ENCODE measurements at regions not wholly inside any gene's neighbourhood (a gene's known extent, or its start where the extent isn't known, plus 50 kb on each side); places are given as distances from the start of the nearest gene placed in this dataset.

DNA sequence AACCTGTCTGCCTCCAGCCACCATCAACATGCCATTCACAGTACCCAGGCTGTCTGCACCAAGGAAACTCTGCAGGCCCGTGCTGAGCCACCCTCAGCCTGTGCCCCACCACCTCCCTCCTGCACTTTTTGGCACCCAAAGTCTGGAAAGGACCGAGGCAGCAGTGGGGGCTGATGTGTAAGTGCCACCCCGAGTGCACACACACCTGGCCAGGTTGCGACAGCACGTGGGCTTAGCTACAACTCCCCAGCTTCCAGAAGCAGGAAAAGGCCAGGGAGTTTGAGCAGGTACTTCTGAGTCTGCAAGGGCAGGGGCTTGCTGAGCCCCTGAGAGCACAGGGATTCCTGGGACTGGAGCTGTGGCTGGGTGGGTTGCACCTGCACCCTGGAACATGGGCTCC, 303.3 kb upstream of the OPRM1 start:
- Histone ChIP-seq H3F3A (ENCODE audit: insufficient read depth, low read length, poor library complexity, severe bottlenecking) (no peaks in the 10 kb centered on the region), H3K79me2 (replicated peaks; ENCODE audit: insufficient read depth, low read length) (no peaks in the 10 kb centered on the region), H3K9me2 (ENCODE audit: insufficient read depth, low read length) (no peaks in the 10 kb centered on the region), H3K9ac (ENCODE audit: low read length) (no peak overlapping the region), H3K9me3 (ENCODE audit: low read length) (no peaks in the 10 kb centered on the region), H3K27me3 (ENCODE audit: insufficient read depth, low read depth, low read length) (no peaks in the 10 kb centered on the region), H3K36me3 (ENCODE audit: insufficient read depth, low read length) (no peaks in the 10 kb centered on the region), H3K4me3 (ENCODE audit: low read length) (no peak overlapping the region), H3K4me2 (ENCODE audit: low read length) (no peak overlapping the region), H4K20me1 (ENCODE audit: insufficient read depth) (no peaks in the 10 kb centered on the region), H2AFZ (ENCODE audit: low read depth, low read length) (no peak overlapping the region), H3K27ac (ENCODE audit: low read length) (no peak overlapping the region)
- TF ChIP-seq RAD21 (conservative IDR thresholded peaks at IDR 0.05) (no peak), SMC3 (conservative IDR thresholded peaks at IDR 0.05; ENCODE audit: poor library complexity) (no peak), MXI1 (conservative IDR thresholded peaks at IDR 0.05; ENCODE audit: poor library complexity, severe bottlenecking) (no peak), EZH2 (IDR thresholded peaks at IDR 0.05; ENCODE audit: borderline replicate concordance, insufficient read depth, low read length, poor library complexity, severe bottlenecking) (no peak), POLR2AphosphoS5 (IDR thresholded peaks at IDR 0.05) (no peak), EP300 (conservative IDR thresholded peaks at IDR 0.05; ENCODE audit: poor library complexity, severe bottlenecking) (no peak), TAF1 (IDR thresholded peaks at IDR 0.05; ENCODE audit: low read depth) (no peak)
- TF ChIP-seq, protein P1, sequence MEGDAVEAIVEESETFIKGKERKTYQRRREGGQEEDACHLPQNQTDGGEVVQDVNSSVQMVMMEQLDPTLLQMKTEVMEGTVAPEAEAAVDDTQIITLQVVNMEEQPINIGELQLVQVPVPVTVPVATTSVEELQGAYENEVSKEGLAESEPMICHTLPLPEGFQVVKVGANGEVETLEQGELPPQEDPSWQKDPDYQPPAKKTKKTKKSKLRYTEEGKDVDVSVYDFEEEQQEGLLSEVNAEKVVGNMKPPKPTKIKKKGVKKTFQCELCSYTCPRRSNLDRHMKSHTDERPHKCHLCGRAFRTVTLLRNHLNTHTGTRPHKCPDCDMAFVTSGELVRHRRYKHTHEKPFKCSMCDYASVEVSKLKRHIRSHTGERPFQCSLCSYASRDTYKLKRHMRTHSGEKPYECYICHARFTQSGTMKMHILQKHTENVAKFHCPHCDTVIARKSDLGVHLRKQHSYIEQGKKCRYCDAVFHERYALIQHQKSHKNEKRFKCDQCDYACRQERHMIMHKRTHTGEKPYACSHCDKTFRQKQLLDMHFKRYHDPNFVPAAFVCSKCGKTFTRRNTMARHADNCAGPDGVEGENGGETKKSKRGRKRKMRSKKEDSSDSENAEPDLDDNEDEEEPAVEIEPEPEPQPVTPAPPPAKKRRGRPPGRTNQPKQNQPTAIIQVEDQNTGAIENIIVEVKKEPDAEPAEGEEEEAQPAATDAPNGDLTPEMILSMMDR (IDR thresholded peaks at IDR 0.05; ENCODE audit: poor library complexity, severe bottlenecking): no peak
- TF ChIP-seq, protein P2, sequence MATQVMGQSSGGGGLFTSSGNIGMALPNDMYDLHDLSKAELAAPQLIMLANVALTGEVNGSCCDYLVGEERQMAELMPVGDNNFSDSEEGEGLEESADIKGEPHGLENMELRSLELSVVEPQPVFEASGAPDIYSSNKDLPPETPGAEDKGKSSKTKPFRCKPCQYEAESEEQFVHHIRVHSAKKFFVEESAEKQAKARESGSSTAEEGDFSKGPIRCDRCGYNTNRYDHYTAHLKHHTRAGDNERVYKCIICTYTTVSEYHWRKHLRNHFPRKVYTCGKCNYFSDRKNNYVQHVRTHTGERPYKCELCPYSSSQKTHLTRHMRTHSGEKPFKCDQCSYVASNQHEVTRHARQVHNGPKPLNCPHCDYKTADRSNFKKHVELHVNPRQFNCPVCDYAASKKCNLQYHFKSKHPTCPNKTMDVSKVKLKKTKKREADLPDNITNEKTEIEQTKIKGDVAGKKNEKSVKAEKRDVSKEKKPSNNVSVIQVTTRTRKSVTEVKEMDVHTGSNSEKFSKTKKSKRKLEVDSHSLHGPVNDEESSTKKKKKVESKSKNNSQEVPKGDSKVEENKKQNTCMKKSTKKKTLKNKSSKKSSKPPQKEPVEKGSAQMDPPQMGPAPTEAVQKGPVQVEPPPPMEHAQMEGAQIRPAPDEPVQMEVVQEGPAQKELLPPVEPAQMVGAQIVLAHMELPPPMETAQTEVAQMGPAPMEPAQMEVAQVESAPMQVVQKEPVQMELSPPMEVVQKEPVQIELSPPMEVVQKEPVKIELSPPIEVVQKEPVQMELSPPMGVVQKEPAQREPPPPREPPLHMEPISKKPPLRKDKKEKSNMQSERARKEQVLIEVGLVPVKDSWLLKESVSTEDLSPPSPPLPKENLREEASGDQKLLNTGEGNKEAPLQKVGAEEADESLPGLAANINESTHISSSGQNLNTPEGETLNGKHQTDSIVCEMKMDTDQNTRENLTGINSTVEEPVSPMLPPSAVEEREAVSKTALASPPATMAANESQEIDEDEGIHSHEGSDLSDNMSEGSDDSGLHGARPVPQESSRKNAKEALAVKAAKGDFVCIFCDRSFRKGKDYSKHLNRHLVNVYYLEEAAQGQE (IDR thresholded peaks at IDR 0.05; ENCODE audit: borderline replicate concordance): no peak

DNA sequence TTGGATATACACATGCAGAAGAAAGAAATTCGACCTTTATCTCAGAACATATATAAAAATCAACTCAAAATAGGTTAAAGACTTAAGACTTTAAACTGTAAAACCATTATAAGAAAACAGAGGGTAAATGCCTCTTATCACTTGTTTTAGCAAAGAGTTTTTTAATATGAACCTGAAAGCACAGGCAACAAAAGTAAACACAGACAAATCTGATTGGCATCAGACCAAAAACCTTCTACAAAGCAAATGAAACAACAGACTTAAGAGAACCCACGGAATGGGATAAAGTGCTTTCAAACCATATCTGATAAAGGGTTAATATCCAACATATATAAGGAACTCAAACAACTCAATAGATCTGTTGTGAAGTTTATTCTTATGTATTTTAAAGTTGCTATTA, 309.9 kb upstream of the OPRM1 start:
- Histone ChIP-seq H3K79me2 (replicated peaks; ENCODE audit: insufficient read depth, low read length) (no peaks in the 10 kb centered on the region), H4K20me1 (ENCODE audit: insufficient read depth) (no peaks in the 10 kb centered on the region), H3K9ac (ENCODE audit: low read length) (no peak overlapping the region), H3K9me2 (ENCODE audit: insufficient read depth, low read length) (no peaks in the 10 kb centered on the region), H3F3A (ENCODE audit: insufficient read depth, low read length, poor library complexity, severe bottlenecking) (no peaks in the 10 kb centered on the region), H3K27ac (ENCODE audit: low read length) (no peak overlapping the region), H3K9me3 (ENCODE audit: low read length) (no peaks in the 10 kb centered on the region), H3K4me3 (ENCODE audit: low read length) (no peak overlapping the region), H3K27me3 (ENCODE audit: insufficient read depth, low read depth, low read length) (no peaks in the 10 kb centered on the region), H2AFZ (ENCODE audit: low read depth, low read length) (no peak overlapping the region), H3K4me2 (ENCODE audit: low read length) (no peak overlapping the region), H3K36me3 (ENCODE audit: insufficient read depth, low read length) (no peaks in the 10 kb centered on the region)
- TF ChIP-seq EP300 (conservative IDR thresholded peaks at IDR 0.05; ENCODE audit: poor library complexity, severe bottlenecking) (no peak), RAD21 (conservative IDR thresholded peaks at IDR 0.05) (no peak), SMC3 (conservative IDR thresholded peaks at IDR 0.05; ENCODE audit: poor library complexity) (no peak), MXI1 (conservative IDR thresholded peaks at IDR 0.05; ENCODE audit: poor library complexity, severe bottlenecking) (no peak), POLR2AphosphoS5 (IDR thresholded peaks at IDR 0.05) (no peak), EZH2 (IDR thresholded peaks at IDR 0.05; ENCODE audit: borderline replicate concordance, insufficient read depth, low read length, poor library complexity, severe bottlenecking) (no peak), TAF1 (IDR thresholded peaks at IDR 0.05; ENCODE audit: low read depth) (no peak)
- TF ChIP-seq, protein P1 (IDR thresholded peaks at IDR 0.05; ENCODE audit: poor library complexity, severe bottlenecking): no peak
- TF ChIP-seq, protein P2 (IDR thresholded peaks at IDR 0.05; ENCODE audit: borderline replicate concordance): no peak

Measured in neural cell (in vitro differentiated cells).